ENCODE measurements at regions not wholly inside any gene's neighbourhood (a gene's known extent, or its start where the extent isn't known, plus 50 kb on each side); places are given as distances from the start of the nearest gene placed in this dataset.

GRCh38 chr2:15681089-15681885, 89.6 kb downstream of the DDX1 start:
- H3K27ac ChIP-seq (ENCODE audit: low read depth, low read length), result no peak overlapping the region

GRCh38 chr2:15682354-15682753, 90.7 kb downstream of the DDX1 start:
- Histone ChIP-seq H3K4me1 (ENCODE audit: control insufficient read depth, insufficient read depth, low read length, unreplicated experiment) (no peaks in the 10 kb centered on the region), H3K4me3 (ENCODE audit: low read depth, low read length) (no peak overlapping the region), H2AFZ (ENCODE audit: low read length, unreplicated experiment) (no peak overlapping the region), H3K27me3 (ENCODE audit: insufficient read depth, low read length) (peaks cover 25% of the 10 kb centered on the region), H3K27ac (ENCODE audit: low read depth, low read length) (no peak overlapping the region), H3K36me3 (ENCODE audit: insufficient read depth, low read length) (no peaks in the 10 kb centered on the region), H3K79me2 (ENCODE audit: control insufficient read depth, insufficient read depth, low read length, unreplicated experiment) (no peaks in the 10 kb centered on the region)

More at GRCh38 chr2:15681089-15681885, 89.6 kb downstream of the DDX1 start:
- Histone ChIP-seq H3K79me2 (ENCODE audit: control insufficient read depth, insufficient read depth, low read length, unreplicated experiment) (no peaks in the 10 kb centered on the region), H2AFZ (ENCODE audit: low read length, unreplicated experiment) (no peak overlapping the region), H3K4me1 (ENCODE audit: control insufficient read depth, insufficient read depth, low read length, unreplicated experiment) (no peaks in the 10 kb centered on the region), H3K36me3 (ENCODE audit: insufficient read depth, low read length) (no peaks in the 10 kb centered on the region), H3K27me3 (ENCODE audit: insufficient read depth, low read length) (peaks cover 16% of the 10 kb centered on the region; the same call in 1 of the 2 replicates), H3K4me3 (ENCODE audit: low read depth, low read length) (no peak overlapping the region)

GRCh38 chr2:15684161-15685039, 92.7 kb downstream of the DDX1 start:
- Histone ChIP-seq H2AFZ (ENCODE audit: low read length, unreplicated experiment) (no peak overlapping the region), H3K27me3 (ENCODE audit: insufficient read depth, low read length) (peaks cover 26% of the 10 kb centered on the region), H3K36me3 (ENCODE audit: insufficient read depth, low read length) (no peaks in the 10 kb centered on the region), H3K4me3 (ENCODE audit: low read depth, low read length) (no peak overlapping the region), H3K79me2 (ENCODE audit: control insufficient read depth, insufficient read depth, low read length, unreplicated experiment) (no peaks in the 10 kb centered on the region), H3K27ac (ENCODE audit: low read depth, low read length) (no peak overlapping the region), H3K4me1 (ENCODE audit: control insufficient read depth, insufficient read depth, low read length, unreplicated experiment) (no peaks in the 10 kb centered on the region)

GRCh38 chr2:15685143-15685542, 93.5 kb downstream of the DDX1 start:
- no peaks in the 10 kb centered on the region for H3K79me2 ChIP-seq (ENCODE audit: control insufficient read depth, insufficient read depth, low read length, unreplicated experiment)
- H3K36me3 ChIP-seq (ENCODE audit: insufficient read depth, low read length), result no peaks in the 10 kb centered on the region
- no peaks in the 10 kb centered on the region for H3K4me1 ChIP-seq (ENCODE audit: control insufficient read depth, insufficient read depth, low read length, unreplicated experiment)
- no peak overlapping the region for H2AFZ ChIP-seq (ENCODE audit: low read length, unreplicated experiment)
- H3K27me3 ChIP-seq (ENCODE audit: insufficient read depth, low read length), result peaks cover 26% of the 10 kb centered on the region
- H3K4me3 ChIP-seq (ENCODE audit: low read depth, low read length), result no peak overlapping the region
- no peak overlapping the region for H3K27ac ChIP-seq (ENCODE audit: low read depth, low read length)

GRCh38 chr2:15686643-15687042, 95.0 kb downstream of the DDX1 start:
- H3K27me3 ChIP-seq (ENCODE audit: insufficient read depth, low read length), result peaks cover 26% of the 10 kb centered on the region
- no peaks in the 10 kb centered on the region for H3K36me3 ChIP-seq (ENCODE audit: insufficient read depth, low read length)
- H3K4me3 ChIP-seq (ENCODE audit: low read depth, low read length), result no peak overlapping the region
- no peak overlapping the region for H3K27ac ChIP-seq (ENCODE audit: low read depth, low read length)
- H2AFZ ChIP-seq (ENCODE audit: low read length, unreplicated experiment), result no peak overlapping the region
- H3K79me2 ChIP-seq (ENCODE audit: control insufficient read depth, insufficient read depth, low read length, unreplicated experiment), result no peaks in the 10 kb centered on the region
- no peaks in the 10 kb centered on the region for H3K4me1 ChIP-seq (ENCODE audit: control insufficient read depth, insufficient read depth, low read length, unreplicated experiment)

- no peaks in the 10 kb centered on the region for H3K36me3 ChIP-seq (ENCODE audit: insufficient read depth, low read length)
- H3K4me3 ChIP-seq (ENCODE audit: low read depth, low read length), result no peak overlapping the region
- peaks cover 26% of the 10 kb centered on the region for H3K27me3 ChIP-seq (ENCODE audit: insufficient read depth, low read length)
- H3K27ac ChIP-seq (ENCODE audit: low read depth, low read length), result no peak overlapping the region
- no peak overlapping the region for H2AFZ ChIP-seq (ENCODE audit: low read length, unreplicated experiment)
- H3K4me1 ChIP-seq (ENCODE audit: control insufficient read depth, insufficient read depth, low read length, unreplicated experiment), result no peaks in the 10 kb centered on the region
- no peaks in the 10 kb centered on the region for H3K79me2 ChIP-seq (ENCODE audit: control insufficient read depth, insufficient read depth, low read length, unreplicated experiment)
Measured at GRCh38 chr2:15687243-15687642, 95.6 kb downstream of the DDX1 start.

- Histone ChIP-seq H3K4me3 (ENCODE audit: low read depth, low read length) (no peak overlapping the region), H3K27me3 (ENCODE audit: insufficient read depth, low read length) (peaks cover 26% of the 10 kb centered on the region), H3K27ac (ENCODE audit: low read depth, low read length) (no peak overlapping the region), H2AFZ (ENCODE audit: low read length, unreplicated experiment) (no peak overlapping the region), H3K36me3 (ENCODE audit: insufficient read depth, low read length) (no peaks in the 10 kb centered on the region), H3K79me2 (ENCODE audit: control insufficient read depth, insufficient read depth, low read length, unreplicated experiment) (no peaks in the 10 kb centered on the region), H3K4me1 (ENCODE audit: control insufficient read depth, insufficient read depth, low read length, unreplicated experiment) (no peaks in the 10 kb centered on the region)
Measured at GRCh38 chr2:15687720-15688119, 96.1 kb downstream of the DDX1 start.

- Histone ChIP-seq H2AFZ (ENCODE audit: low read length, unreplicated experiment) (no peak overlapping the region), H3K4me1 (ENCODE audit: control insufficient read depth, insufficient read depth, low read length, unreplicated experiment) (no peaks in the 10 kb centered on the region), H3K79me2 (ENCODE audit: control insufficient read depth, insufficient read depth, low read length, unreplicated experiment) (no peaks in the 10 kb centered on the region), H3K36me3 (ENCODE audit: insufficient read depth, low read length) (no peaks in the 10 kb centered on the region), H3K4me3 (ENCODE audit: low read depth, low read length) (no peak overlapping the region), H3K27ac (ENCODE audit: low read depth, low read length) (no peak overlapping the region), H3K27me3 (ENCODE audit: insufficient read depth, low read length) (peaks cover 26% of the 10 kb centered on the region)
Measured at GRCh38 chr2:15688924-15689568, 97.4 kb downstream of the DDX1 start.

- H3K36me3 ChIP-seq (ENCODE audit: insufficient read depth, low read length), result no peaks in the 10 kb centered on the region
- H3K4me1 ChIP-seq (ENCODE audit: control insufficient read depth, insufficient read depth, low read length, unreplicated experiment), result no peaks in the 10 kb centered on the region
- H3K27me3 ChIP-seq (ENCODE audit: insufficient read depth, low read length), result peaks cover 28% of the 10 kb centered on the region
- no peak overlapping the region for H3K4me3 ChIP-seq (ENCODE audit: low read depth, low read length)
- H3K27ac ChIP-seq (ENCODE audit: low read depth, low read length), result no peak overlapping the region
- no peak overlapping the region for H2AFZ ChIP-seq (ENCODE audit: low read length, unreplicated experiment)
- no peaks in the 10 kb centered on the region for H3K79me2 ChIP-seq (ENCODE audit: control insufficient read depth, insufficient read depth, low read length, unreplicated experiment)
Measured at GRCh38 chr2:15689654-15690053, 98.0 kb downstream of the DDX1 start.

GRCh38 chr2:15691586-15692310, 100.1 kb downstream of the DDX1 start:
- H3K27me3 ChIP-seq (ENCODE audit: insufficient read depth, low read length), result peaks cover 14% of the 10 kb centered on the region
- no peak overlapping the region for H3K27ac ChIP-seq (ENCODE audit: low read depth, low read length)
- H3K4me1 ChIP-seq (ENCODE audit: control insufficient read depth, insufficient read depth, low read length, unreplicated experiment), result no peaks in the 10 kb centered on the region
- no peak overlapping the region for H2AFZ ChIP-seq (ENCODE audit: low read length, unreplicated experiment)
- H3K36me3 ChIP-seq (ENCODE audit: insufficient read depth, low read length), result no peaks in the 10 kb centered on the region
- no peak overlapping the region for H3K4me3 ChIP-seq (ENCODE audit: low read depth, low read length)
- H3K79me2 ChIP-seq (ENCODE audit: control insufficient read depth, insufficient read depth, low read length, unreplicated experiment), result no peaks in the 10 kb centered on the region

Measured in ACC112 (cell line).